HCEC 1CT (cell line): ENCODE measurements at regions not wholly inside any gene's neighbourhood (a gene's known extent, or its start where the extent isn't known, plus 50 kb on each side); places are given as distances from the start of the nearest gene placed in this dataset.

Experiments used
- DNase-seq: peaks from one replicate; pipeline ENCODE4 v3.0.0-alpha.2; 2017

DNA sequence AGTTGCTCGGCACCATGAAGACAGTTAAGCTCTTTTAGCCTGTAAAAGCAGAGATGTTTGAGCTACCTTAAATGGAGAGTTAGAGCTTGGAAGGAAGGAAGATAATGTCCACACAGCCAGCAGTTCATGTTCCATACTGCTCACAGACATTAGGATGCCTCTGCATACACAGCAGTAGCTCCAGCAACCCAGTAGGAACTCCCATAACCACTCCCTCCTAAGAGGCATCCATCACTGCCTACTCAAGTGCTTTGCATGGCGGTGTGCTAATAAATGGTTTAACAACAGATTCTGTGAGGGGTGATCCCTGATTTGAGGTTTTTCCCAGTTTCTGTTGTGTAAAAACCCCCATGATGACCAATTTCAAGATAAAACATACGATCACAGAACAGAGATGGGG is 286.4 kb downstream of the HACE1 start:
- no peak for DNase-seq

DNA sequence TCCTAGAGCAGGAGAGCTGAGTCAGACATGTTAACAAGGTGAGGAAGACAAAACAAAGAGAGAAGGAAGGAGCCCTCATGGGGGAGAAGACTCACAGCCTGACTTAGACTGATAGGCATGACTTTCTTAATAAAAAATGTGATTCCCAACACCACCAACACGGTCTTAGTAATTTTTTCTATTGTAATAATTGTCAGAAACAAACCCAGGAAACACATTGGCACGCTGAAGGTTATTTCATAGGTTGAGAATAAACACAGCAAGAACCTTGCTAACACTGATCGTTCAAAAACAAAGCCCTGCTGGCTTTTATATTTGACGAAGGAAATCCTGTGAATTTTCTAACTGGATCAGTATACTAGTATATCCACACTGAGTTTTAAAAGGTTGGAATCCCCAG is 286.8 kb downstream of the HACE1 start:
- DNase-seq = no peak

DNA sequence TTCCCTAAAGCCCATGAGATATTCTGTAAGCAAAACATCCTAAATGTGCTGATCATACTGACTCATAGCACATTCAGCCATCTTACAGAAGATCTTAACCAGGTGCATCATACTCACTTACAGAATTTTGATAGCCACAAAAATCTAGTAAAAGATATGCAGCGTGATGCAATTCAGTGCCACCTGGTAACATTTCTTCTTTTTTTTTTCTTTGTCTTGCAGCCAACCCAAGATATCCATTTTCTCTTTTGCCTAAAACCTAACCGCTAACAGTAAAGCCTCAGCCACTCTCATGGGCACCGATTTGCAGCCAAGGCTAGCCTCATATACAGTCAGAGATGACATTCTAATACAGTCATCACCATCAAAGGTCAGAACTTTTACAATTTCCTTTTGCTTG is 293.3 kb downstream of the HACE1 start:
- DNase-seq = peak; percentile 27

DNA sequence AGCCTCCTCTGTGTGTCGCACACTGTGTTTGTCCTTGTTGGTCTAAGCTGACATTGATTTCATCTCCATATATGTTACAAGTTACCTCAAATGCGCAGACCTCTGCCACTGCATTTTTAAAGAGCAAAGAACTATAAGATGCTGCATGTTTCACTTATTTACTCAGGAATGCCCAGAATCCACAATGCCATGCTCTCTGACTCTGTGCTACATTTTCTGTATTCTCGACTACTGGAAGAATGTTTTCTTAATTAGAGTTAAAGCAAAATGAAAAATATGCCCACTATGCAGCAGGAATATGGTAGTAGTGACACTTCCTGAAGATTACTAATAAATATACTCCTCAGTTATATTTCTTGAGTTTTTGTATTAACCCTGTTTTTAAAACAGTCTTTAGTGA is 296.4 kb downstream of the HACE1 start:
- DNase-seq = no peak

DNA sequence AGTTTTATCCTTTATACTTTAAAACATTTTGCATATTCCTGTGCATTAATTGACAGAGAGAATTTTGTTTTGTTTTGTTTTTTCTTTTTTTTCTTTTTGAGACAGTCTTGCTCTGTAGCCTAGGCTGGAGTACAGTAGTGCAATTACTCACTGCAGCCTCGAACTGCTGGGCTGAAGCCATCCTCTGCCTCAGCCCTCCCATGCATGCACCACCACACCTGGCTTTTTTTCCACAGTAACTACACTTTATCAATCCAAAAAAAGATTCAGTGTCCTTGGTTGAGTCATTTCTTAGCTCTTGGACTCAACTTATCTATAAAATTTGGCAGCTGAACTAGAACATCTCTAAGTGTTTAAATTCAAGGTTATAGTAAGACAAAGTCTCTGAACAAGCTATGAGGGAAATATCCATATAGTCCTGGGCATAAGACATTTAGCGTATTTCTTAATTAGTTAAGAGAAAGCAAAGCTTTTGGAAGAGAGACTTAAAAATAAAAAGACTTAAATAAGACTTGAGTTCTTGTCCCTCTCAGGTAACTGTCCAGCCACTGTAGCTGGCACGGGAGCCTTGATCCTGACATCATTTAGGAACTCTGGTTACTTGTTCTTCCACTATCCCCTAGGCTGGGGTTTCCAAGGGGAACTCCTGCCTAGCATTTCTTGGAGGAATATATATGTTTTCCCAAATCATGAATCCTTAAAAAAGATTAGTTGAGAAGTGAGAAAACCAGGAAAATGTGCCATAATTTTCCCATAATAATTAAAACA is 300.1 kb downstream of the HACE1 start:
- DNase-seq = no peak

DNA sequence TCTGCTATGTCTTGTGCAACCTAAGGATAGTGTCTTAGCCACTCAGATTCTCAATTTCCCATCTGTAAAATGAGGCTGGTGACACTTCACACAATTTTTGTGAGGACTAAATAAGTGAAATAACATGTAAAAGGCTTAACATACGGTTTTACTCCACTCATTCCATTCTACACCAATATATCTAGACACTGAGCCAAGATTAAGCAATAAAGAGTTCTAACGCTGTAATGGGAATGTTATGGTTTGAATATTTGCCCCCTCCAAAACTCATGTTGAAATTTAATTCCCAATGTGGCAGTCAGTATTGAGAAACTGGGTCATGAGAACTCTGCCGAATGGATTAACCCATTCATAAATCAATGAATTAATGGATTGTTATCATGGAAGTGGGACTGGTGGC is 301.0 kb downstream of the HACE1 start:
- DNase-seq = peak; percentile 26

DNA sequence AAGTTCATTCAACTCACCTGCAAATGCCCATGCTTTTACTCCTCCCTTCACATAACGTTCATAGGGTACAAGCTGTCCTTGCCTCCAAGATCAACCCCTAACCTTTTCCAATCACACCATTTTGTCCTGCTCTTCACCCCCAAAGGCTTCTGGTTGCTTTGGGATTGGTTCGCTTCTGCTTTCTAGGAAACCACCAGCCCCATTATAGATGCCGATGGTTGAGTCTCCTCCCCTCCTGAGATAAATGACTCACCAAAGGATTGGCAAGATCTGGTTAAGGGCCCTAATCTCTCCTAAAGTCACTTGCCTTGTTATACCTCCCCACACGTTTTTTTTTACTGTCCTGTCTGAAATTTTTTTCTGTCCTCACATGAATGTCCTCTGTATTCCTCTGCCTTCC is 311.4 kb downstream of the HACE1 start:
- no peak for DNase-seq

DNA sequence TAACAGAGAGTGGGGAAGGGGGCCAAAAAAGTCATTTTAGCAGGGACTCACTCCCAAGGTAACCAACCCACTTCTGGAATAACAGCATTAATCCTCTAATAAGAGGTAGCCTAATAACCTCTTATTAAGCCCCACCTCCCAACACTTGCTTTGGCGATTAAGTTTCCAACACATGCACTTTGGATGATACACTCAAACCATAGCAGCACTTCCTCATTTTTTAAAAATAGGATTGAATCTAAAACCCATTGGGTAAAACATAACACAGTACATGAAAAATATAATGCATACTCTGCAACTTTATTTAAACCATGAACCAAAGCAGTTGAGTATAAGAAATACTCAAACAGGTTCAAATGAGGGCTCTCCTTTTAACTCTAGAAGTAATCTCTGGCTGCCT is 318.3 kb downstream of the HACE1 start:
- no peak for DNase-seq

DNA sequence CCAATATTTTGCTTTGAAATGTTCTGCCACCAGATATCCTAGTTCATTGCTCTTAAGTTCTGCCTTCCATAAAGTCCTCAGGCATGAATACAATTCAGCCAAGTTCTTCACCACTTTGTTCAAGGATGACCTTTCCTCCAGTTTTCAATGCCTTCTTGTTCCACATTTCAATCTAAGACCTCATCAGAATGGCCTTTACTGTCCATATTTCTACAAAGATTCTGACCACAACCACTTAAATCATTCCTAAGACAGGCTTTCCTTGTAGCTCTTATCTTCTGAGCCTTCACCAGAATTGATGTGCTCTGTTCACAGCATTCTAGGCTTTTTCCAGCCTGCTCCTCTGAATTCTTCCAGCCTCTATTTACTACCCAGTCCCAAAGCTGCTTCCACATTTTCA is 319.0 kb downstream of the HACE1 start:
- no peak for DNase-seq

DNA sequence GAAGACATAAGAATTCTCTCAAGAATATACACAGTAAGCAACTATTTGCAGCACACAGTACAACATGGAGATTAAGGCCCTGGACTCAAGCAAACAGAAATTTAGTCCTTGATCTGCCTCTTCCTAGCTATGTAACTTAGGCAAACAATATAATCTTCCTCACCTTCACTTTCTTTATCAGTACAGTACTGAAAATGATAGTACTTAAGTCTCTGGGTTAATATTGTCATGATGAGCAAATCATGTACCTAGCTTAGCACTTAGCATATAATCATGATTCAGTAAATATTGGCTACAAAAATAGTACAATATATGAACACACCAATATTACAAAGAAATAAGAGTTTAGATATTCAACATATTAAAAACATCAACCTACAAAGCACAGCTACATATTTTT is 320.5 kb downstream of the HACE1 start:
- DNase-seq = no peak

DNA sequence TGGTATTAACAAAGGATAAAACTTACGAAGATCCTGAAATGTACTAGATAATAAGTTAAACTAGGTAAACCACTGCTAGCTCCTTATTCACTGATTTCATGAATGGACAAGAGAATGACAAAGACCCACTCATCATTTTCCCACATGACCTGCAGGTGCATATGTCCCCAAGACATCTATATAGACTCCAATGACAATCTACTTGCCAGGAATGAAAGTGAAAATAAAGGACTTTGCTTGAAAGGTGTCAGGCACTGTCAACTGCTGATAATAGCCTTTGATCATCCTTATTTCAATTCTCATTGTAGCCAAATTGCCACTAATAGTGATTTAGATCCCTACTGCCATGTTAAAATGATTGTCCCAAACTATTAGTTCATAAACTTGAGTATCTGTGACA is 321.8 kb downstream of the HACE1 start:
- no peak for DNase-seq

DNA sequence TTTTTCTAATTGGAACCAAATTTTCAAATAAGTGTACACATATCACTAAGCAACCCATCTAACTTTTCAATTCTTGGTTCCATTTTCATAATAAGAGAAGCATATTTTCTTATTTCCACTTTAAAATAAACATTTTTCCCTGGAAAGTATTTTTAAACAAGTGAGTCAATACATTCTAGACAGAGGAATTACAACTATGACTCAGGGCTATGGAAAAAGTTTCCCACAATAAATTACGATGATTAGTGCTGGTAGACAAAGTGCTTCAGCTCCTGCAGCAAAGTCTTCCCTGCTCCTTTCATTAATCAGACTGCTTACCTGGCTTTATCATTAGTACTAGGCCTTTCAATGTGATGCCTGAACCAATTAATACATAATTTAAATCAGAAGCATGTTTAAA is 322.5 kb downstream of the HACE1 start:
- peak; percentile 83 for DNase-seq

DNA sequence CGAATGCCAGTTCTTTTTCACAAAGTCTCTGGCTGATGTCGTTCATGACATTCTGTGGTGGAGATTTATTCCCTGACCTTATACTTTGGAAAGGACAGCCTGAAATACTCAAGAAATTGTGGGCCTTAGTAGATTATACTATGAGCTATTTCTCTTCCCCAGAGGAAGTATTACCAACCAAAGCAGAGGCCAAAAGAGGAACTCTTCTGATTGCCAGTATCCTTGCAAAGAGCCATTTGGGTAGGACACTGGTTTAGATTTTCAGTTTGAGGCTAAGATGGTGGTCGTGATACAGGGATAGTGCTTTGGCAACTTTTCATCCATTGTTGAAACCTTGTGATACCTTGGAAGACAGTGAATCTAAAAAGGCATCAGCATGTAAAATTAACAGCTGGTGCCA is 327.3 kb downstream of the HACE1 start:
- no peak for DNase-seq

DNA sequence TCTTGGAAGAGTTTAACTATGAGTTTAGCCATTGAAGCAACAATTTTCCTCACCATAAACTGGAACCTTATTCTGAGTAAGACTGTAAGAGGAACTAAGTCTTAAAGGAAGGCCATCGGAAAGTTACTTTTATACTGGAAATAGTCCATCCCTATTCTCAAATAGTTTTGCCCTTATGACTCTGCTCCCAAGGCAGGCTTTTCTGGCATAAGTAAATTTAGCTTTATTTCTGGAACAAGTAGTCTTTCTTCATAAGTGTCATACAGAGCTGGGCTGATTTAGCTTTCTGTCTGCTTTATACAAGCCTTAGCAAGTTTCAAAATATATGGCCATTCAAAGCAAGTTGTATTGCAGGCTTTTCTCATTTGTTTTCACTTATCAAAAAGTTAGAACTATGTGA is 328.1 kb downstream of the HACE1 start:
- DNase-seq = no peak

DNA sequence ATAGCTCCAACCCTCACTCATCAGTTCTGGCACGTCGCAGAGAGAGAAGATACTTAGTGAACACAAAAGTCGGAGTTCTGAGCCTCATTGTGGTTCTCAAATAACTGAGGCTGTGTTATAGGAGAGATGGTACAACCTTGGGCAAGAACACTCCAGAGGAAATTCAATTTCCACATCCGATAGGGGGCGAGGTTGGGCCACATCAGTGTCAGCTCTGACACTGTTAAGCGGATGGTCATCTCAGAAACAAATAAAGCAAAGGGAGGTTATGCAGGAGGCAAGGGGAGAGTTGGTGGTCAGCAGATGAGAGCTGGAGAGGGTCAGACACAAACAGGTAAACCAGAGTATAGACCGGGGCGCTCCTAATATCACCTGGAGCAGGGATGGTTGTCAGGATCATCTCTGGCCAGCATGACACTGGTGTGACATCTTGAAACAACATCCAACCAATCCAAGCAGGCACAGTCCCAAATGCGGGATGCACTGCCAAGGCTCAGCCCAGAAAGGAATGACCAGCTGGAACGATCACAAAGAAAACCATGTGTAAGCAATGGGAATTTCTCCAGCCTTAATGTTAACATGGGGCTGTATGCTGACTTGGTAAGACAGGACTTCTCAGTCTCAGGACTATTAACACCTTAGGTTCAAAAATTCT is 331.8 kb downstream of the HACE1 start:
- DNase-seq = no peak

DNA sequence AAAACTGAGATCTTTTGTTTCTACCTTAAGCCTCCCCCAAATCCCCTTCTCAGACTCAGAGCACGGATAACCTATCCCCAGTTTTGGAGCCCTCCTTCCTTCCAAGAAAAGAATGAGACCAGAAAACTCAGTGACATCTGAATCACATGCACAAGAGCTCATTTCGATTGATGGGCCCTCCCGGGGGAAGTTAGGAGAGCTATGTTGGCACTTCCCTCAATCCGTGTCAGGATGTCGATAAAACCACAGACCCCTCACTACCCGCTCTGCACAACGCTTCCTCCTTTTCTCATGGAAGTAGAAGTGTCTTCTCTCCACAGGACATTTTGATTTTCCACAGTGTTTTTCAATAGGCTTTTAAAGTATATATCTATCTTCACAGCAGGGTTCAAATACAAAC is 332.4 kb downstream of the HACE1 start:
- no peak for DNase-seq

DNA sequence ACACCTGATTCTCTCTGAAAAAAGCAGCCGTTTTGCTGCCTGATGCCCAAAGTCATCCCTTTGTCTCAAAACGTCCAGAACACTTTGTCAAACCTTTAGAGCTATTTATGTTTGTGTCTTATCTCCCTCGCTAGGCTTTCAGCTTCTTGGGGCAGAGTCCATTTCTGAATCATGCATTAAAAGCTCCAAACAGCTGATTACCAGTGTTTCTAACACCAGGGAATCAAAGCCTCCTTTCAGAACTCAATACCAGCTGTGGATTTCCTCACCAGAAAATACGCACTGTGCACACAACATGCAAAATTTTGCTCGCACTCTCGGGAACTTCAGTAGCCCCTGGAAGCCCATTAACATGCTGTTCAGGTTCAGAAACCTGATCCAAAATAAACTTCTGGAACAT is 333.3 kb downstream of the HACE1 start:
- DNase-seq = no peak

DNA sequence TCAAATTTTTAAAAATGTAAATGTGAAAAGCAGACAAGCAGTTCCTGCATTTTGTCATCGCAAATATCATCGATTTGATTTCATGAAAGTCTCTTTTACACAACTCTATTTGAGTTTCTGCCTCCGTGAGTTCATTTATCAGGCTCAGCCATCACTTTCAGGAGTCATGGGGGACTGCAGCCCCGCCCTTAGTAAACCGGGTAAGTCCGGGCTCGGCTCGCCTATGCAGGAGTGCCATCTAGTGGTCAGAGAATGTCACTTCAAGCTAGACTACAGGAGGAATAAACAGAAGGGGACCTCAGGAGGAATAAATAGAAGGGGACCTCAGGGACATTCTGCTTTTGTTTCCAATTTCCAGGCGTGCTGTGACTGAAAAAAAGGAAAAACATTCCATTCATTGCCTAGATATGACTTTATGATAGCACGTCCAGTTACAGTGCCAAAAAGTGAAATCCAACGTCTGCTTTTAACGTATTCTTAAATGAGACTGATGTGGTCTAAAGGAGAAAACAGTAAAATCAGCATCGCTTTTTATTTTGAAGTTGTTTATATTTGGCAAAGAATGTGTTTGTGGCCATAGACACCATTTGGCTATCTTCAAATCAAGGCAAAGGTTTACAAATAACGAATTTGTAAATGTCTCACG is 333.9 kb downstream of the HACE1 start:
- peak; percentile 70 for DNase-seq

DNA sequence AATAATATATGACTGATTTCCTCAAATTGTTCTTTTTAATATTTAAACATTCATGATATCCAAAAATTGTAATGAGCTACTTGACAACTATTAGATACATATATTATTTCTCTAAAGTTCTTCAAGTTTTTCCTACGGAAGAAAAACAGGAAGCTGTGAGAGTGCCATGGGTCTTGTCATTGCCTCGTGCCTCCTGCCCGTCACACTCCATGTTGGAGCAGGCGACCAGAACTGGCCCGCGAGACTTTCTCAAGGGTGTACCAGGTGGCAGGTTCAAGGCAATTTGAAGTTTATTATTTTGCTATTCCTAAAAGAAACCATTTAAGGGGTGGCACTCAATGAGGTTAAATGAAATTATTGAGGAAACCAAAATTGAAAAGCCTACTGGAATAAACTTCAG is 337.2 kb downstream of the HACE1 start:
- DNase-seq = no peak

DNA sequence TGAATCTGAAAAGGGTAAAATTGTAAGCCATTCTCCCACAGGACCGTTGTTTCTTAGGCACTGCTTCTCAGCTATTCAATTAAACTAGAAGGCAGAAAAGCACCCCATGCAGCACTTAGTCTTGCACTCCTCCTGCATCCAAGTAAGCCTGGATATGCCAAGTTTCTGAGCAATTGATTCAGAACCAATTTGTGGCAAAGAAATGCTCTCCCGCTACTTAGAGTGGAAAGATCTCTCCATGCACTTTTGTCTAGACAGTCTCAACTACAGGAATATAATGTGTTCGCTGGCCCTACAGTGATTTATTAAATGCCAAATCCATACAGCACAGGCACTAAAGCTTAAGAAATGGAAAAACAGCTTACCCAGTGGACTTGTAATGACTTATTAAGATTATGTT is 338.5 kb downstream of the HACE1 start:
- no peak for DNase-seq

DNA sequence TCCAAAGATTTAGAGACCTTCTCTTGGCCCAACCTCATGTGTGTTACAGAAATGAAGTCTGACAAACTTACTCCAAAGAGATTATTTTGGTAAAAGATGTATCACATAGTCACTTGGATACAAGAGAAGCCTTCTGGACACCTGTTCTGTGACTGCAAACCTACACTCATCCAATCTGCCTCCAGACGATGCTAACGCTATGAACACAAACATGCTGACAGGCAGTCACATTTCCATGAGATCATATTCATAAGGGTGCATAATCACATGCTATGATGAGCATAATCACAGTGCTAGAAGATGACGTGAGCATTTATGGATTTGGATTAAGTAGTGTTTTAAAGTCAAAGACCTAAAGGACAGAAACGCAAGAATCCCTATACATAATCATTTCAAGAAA is 340.2 kb downstream of the HACE1 start:
- DNase-seq = no peak

DNA sequence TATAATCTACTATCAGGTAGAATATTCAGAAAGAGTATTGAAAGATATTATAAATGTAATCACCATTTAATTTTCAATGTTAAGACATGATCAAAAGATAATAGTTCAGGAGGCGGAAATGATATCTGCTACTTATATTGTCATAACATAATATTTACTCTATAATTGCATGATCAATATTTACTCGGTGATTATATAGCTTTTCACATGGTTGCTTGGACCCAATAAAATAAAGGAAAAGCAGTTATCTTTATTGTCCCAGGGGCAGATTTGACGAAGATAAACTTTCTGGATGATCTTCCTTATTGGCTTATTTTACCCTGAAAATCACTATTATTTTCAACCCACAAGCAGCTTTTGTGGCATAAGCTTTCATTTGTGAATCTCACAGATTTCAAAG is 350.4 kb downstream of the HACE1 start:
- DNase-seq = no peak

DNA sequence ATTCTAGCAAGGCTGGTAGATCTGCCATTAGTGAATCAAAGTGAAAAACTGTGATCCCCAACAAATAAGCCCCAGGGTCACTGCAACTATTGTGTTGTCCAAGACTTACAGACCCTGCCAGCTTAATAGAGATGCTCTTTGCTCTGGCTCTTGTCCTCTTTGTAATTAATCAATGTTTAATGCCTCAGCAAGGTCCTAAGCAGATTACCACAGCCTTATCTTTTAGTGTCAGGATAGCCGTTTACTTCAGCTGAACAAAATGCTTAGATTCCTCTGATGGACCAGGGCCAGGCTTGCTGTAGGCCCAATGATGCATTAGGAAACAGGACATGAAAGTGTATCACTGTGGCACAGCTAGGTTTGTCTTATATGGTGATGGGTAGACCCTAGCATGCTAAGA is 353.3 kb downstream of the HACE1 start:
- no peak for DNase-seq

DNA sequence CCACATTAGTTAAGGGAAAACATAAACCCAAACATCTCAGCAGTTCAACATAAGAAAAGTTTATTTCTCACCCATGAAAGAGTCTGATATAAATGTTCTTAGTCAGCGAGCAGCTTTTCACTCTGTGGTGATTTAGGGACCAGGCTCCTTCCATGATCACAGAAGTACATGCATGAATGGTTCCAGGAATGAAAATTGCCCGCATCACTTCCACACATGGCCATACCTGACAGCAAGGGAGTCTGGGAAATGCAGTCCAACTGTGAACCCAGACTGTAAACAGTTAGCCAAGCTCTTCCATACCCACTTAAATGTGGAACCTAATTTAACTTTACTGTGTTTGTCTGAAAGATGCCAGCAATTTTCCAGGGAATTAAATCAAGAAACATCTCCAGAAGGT is 353.9 kb downstream of the HACE1 start:
- DNase-seq = no peak

DNA sequence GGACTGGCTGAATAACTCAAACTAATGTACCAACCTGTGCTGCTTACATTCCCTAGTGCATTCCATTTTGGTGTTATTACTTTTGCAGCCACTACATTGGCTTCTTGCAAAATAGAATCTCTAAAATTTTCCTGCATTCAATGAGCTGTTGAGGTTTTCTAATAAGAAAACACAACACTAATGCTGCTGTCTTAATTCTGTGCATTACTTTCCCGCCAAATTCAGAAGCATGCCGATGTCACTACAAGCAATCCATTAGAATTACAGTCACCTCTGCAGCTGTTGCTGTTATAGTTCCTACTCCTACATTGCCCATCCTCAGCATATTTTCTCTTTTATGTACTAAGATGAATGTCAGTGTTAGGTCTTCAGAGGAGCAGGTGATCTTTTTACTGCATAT is 359.5 kb downstream of the HACE1 start:
- no peak for DNase-seq
